D341Med (cell line): ENCODE measurements at regions not wholly inside any gene's neighbourhood (a gene's known extent, or its start where the extent isn't known, plus 50 kb on each side); places are given as distances from the start of the nearest gene placed in this dataset.

Experiments used
- DNase-seq: peaks from one replicate; pipeline ENCODE4 v3.0.0; 2012; ENCODE audit warnings: low spot score

DNA sequence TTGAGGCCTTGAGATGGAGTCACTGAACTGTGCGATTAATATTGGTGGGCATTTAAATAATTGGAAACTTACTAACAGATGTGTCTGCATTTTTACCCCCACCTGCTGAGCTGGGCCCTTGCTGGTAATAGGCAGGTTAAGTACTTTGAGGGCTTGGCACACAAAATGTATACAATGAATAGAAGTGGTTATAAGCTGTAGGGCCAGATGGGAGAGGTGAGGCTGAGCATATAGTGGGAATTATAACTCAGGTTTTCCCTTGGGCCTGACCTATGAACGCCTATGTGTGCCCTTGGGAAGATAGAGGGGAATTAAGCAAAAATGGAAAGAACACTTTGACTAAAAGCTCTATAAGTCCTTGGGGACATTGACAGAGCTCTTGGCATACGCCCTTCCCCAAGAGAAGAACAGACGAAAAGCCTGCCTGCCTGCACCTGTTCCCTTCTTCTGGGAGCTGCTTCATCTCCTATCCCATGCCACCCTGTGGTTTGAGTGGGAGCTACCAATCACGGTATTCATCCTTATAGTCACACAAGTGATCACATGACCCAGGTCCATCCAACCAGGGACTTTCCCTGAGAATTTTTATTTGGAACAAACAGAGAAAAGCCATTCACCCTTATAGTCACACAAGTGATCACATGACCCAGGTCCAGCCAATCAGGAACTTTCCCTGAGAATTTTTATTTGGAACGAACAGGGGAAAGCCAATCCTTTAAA is 260.7 kb upstream of the CSF3R start:
- peak; percentile 83 for DNase-seq

DNA sequence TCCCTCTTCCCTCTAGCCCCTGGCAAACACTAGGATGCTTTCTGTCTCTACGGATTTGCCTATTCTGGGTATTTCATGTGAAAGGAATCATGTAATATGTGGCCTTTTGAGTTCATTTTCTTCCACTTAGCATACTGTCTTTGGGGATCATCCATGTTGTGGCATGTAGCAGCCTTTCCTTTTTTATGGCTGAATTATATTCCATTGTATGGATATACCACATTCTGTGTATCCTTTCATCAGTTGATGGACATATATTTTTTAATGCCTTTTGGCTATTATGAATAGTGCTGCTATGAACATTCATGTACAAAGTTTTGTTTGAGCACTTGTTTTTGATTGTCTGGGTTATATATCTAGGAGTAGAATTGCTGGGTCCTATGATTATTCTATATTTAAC is 258.4 kb upstream of the CSF3R start:
- no peak for DNase-seq

- no peak for DNase-seq
Measured at GRCh38 chr1:36740446-36740845, 257.7 kb upstream of the CSF3R start.

GRCh38 chr1:36739703-36740289 is 257.1 kb upstream of the CSF3R start:
- no peak for DNase-seq

DNA sequence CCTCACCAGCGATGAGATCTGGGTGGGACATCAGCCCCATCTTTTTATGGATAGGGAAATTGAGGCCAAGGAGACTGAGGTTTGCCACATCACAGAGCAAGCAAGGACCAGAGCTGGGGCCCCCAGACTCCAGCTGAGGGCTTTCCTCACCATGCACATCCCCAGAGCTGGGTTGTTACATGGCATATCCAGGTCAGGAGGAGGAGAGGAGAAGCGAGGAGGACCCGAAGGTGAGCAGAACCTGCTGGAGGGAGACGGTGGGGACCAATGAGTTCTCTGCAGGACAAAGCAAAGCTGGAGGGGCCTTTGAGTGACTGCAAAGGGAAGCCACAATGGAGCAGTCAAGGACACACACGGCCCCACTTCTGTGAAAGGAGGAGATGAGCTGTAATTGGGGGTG is 255.5 kb upstream of the CSF3R start:
- DNase-seq: no peak

GRCh38 chr1:36737767-36738166 is 255.1 kb upstream of the CSF3R start:
- no peak for DNase-seq

- no peak for DNase-seq
Measured at GRCh38 chr1:36737038-36737555, 254.4 kb upstream of the CSF3R start.

DNA sequence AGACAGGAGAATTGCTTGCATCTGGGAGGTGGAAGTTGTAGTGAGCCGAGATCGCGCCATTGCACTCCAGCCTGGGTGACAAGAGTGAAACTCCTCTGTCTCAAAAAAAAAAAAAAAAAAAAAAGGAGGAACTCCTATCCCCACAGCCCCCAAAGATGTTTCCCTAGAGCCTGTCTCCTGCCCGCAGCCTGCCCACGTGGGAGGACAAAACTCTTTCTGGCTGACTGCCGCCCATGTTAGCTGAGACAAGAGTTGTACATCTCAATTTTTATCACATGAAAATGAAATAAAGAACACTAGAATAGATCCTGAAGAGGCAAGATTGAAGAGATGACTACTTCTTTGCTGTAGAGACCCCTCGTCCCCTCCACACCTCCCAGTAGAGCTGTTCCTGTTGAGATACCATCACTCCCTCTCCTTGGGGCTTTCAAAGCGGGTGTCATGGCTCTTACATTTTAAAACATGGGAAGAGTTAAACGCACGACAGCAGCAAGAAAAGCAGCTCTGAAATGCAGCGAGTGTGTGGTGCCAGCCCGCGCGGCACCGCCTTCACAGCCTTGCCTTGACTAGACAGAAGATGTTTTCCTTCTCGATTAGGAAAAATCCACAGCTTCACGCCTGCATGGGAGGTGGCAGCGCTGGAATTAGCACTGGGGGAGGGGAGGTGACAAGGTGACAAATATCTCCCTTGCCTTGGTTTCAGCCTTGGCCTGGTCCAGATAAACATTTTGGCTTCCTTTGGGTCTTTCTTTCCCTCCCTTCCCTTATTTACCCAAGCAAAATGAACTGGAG is 253.4 kb upstream of the CSF3R start:
- DNase-seq: no peak

GRCh38 chr1:36735436-36735835 is 252.7 kb upstream of the CSF3R start:
- no peak for DNase-seq

DNA sequence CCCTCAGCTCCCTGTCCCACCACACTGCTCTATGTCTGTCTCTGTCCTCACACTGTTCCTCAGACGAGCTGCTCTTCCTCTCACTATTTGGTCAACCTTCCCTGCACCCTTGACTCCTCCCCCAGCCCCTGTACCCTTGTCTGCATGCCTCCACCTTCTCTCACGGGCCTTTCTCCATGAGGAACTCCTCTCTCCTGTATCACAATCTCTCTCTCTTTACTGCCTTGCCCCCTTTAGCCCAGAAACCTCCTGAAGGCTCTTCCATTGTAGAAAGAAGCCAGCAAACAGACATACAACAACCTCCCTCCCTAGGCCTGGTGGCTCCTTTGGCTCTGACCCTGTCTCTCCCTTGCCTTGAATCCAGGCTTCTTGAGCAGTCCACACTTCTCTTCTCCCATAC is 251.6 kb upstream of the CSF3R start:
- no peak for DNase-seq

DNA sequence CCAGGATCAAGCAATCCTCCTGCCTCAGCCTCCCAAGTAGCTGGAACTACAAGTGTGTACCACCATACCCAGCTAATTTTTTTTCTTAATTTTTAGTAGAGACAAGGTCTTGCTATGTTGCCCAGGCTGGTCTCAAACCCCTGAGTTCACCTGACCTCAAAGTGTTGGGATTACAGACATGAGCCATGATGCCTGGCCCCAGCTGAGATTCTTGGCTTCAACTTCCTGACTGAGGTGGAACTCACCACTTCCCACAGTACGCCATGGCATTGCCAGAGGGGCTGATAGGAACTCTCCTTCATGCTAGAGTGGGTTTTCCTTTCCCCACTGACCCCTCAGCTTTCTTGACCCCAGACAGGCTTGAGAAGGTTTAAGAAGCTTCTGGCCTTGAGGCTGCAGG is 251.0 kb upstream of the CSF3R start:
- no peak for DNase-seq

GRCh38 chr1:36732015-36732356 is 249.3 kb upstream of the CSF3R start:
- no peak for DNase-seq

- no peak for DNase-seq
Measured at GRCh38 chr1:36731226-36732014, 248.7 kb upstream of the CSF3R start.

DNA sequence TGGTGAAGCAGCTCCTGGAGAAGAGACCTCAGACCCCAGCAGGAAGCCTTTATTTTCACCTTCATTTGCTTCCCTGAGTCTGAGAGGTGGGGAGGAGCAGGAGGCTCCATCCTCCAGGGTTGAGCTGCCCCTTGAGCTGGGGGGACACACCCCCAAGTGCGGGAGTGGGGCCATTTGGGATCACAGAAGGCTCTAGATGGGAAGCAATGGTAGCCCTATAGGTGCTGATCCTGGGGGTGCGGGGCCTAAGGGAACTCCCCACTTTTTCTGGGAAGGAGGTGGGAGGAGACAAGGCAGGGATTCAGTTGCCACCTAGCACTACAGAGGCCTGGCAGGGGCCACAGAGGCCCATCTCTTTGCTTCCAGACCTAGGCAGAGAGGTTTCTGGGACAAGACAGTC is 247.9 kb upstream of the CSF3R start:
- no peak for DNase-seq

GRCh38 chr1:36729716-36730510 is 247.2 kb upstream of the CSF3R start:
- no peak for DNase-seq

GRCh38 chr1:36729289-36729688 is 246.6 kb upstream of the CSF3R start:
- DNase-seq: no peak

DNA sequence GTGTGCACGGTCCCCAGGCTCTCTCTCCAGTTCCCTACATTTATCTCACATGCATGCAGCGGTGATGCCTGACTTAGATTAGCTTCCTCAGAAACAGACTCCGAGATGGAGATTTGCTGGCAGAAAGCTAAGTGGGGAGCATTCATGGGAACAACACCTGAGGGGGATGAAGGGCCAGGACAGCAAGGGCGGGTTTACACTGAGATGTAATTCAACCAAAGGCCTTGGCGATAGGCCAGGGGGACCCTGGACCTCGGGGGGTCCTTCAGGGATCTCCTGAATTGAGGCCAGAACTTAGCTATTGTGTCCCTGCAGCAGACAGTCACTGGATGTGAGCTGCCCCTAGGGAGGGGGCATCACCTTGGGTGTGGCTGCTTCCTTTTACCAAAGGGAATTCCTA is 246.1 kb upstream of the CSF3R start:
- DNase-seq: no peak

DNA sequence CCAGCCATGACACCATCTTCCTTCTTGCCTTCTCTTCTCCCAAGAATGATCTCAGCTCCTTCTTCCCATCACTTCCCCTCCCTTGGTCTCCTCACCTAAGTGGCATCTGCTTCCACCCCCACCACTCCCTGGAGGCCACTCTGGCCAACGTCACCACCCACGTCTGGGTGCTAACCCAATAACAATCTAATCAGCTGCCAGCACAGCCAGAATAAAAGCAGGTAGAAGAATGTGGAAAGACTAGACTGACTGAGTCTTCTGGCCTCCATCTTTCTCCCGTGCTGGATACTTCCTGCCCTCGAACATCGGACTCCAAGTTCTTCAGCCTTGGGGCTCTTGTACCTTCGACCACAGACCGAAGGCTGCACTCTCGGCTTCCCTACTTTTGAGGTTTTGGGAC is 245.3 kb upstream of the CSF3R start:
- DNase-seq: no peak

DNA sequence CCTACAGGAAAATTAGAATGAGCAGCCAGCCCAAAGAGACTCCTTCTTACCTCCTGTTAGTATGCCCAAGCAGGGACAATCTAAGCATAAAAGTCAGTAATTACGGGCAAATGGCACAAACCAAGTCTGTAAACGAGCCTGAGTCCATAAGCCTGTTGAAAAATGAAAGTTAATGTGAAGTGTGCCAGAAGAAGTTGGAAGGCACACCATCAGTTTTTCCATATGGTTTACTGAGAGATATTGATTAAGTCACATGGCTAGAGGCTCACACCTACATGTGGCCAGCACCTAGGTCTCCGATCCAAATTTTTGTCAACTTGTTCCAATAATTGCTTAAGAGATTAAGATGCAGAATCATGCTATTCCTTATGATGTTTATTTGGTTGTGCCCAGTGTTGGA is 242.4 kb upstream of the CSF3R start:
- no peak for DNase-seq

DNA sequence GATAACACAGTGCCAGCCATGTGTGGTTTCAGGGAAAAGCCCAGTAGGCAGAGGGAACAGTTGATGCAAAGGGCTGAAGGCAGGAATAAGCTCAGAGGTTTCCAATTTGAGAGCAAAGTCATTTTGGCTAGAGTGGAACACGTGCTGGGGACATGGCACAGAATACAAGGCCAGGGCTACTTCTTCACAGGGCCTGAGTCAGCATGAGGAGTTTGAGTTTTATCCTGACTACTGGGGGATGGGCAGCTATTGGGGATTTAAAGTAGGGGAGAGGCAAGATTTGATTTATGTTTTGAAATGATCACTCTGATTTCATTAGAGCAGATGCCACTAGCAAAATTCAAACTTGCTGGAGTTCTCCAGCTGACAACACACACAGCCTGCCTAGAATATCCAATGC is 241.1 kb upstream of the CSF3R start:
- DNase-seq: no peak

DNA sequence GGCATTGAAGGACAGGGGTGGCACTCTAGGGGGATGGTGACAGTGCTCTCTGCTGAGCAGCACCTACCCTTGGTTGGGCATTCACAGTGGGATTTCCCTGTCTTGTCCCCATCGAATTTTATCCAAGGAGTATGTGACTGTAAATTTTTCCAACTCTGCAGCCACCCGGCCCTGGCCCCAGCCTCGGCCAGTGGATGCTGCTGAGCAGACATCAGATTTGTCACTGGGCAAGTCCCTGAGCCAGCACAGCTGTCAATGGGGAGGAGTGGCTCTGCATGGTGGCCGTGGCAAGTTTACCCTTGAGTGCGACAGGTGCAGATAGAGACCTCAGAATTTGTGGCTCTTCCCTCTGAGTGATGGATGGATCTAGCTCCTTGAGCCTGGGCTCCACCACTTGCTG is 240.2 kb upstream of the CSF3R start:
- DNase-seq: no peak

- no peak for DNase-seq
Measured at GRCh38 chr1:36721261-36721660, 238.5 kb upstream of the CSF3R start.
